OCI-LY3 (cell line): ENCODE measurements at regions not wholly inside any gene's neighbourhood (a gene's known extent, or its start where the extent isn't known, plus 50 kb on each side); places are given as distances from the start of the nearest gene placed in this dataset.

Experiments used
- EZH2phosphoT487 ChIP-seq: fragments of 200-600 bp; shearing (Covaris generic); IDR thresholded peaks from 2 replicates; pipeline ENCODE4 v1.6.1; 2018; ENCODE audit warnings: antibody characterized with exemption, mixed run types, low read depth
- TF ChIP-seq, protein P1 (sequence below): fragments of 200-600, 300-600 bp; sonication (generic); IDR thresholded peaks from 2 replicates; pipeline ENCODE4 v1.5.1; 2014; ENCODE audit warnings: antibody characterized with exemption, low read length, low read depth

DNA sequence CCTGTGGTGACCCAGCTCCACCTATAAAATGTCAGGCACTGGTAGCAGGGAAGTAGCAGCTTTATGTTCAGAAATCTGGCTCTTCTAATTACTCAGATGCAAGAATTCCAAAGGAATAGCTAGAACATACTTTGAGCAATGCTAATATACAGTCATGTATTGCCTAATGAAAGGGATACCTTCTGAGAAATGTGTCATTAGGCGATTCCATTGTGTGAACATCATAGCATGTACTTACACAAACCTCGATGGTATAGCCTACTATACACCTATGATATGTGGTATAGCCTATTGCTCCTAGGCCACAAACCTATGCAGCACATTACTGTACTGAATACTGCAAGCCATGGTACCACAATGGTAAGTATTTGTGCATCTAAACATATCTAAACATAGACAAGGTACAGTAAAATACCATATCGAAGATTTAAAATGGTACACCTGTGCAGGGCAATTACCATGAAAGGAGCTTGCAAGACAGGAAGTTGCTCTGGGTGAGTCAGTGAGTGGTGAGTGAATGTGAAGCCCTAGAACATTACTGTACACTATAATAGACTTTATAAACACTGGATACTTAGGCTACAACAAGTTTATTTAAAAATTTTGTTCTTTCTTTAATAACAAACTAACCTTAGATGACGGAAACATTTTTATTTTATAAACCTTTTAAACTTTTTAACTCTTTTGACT, 50.3 kb upstream of the ETAA1 start:
- TF ChIP-seq, protein P1, sequence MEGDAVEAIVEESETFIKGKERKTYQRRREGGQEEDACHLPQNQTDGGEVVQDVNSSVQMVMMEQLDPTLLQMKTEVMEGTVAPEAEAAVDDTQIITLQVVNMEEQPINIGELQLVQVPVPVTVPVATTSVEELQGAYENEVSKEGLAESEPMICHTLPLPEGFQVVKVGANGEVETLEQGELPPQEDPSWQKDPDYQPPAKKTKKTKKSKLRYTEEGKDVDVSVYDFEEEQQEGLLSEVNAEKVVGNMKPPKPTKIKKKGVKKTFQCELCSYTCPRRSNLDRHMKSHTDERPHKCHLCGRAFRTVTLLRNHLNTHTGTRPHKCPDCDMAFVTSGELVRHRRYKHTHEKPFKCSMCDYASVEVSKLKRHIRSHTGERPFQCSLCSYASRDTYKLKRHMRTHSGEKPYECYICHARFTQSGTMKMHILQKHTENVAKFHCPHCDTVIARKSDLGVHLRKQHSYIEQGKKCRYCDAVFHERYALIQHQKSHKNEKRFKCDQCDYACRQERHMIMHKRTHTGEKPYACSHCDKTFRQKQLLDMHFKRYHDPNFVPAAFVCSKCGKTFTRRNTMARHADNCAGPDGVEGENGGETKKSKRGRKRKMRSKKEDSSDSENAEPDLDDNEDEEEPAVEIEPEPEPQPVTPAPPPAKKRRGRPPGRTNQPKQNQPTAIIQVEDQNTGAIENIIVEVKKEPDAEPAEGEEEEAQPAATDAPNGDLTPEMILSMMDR = no peak
- TF ChIP-seq EZH2phosphoT487 = no peak
